GM12873 (cell line): ENCODE measurements at regions not wholly inside any gene's neighbourhood (a gene's known extent, or its start where the extent isn't known, plus 50 kb on each side); places are given as distances from the start of the nearest gene placed in this dataset.

Experiments
- CTCF ChIP-seq: IDR thresholded peaks from 2 replicates; pipeline ENCODE4 v1.5.1; 2012; ENCODE audit warnings: low read depth, mild to moderate bottlenecking, moderate library complexity, low read length, control low read depth; ENCODE audit not compliant: insufficient read depth; ENCODE audit errors: missing control alignments

- no peak for TF ChIP-seq CTCF
Observed at GRCh38 chr15:91476861-91477260, 376.6 kb upstream of the SLCO3A1 start.

GRCh38 chr15:91478717-91479191, 374.8 kb upstream of the SLCO3A1 start:
- no peak for TF ChIP-seq CTCF

GRCh38 chr15:91480426-91480825, 373.1 kb upstream of the SLCO3A1 start:
- TF ChIP-seq CTCF = no peak

GRCh38 chr15:91482799-91483198, 370.7 kb upstream of the SLCO3A1 start:
- TF ChIP-seq CTCF = no peak

GRCh38 chr15:91484141-91484540, 369.4 kb upstream of the SLCO3A1 start:
- TF ChIP-seq CTCF = no peak

- TF ChIP-seq CTCF = no peak
Observed at GRCh38 chr15:91488452-91488851, 365.1 kb upstream of the SLCO3A1 start.

GRCh38 chr15:91490211-91490610, 363.3 kb upstream of the SLCO3A1 start:
- no peak for TF ChIP-seq CTCF
